SIG-M5 treated with dmso at 0.1 percent for 504 hours (cell line): ENCODE measurements at regions not wholly inside any gene's neighbourhood (a gene's known extent, or its start where the extent isn't known, plus 50 kb on each side); places are given as distances from the start of the nearest gene placed in this dataset.
"Not testable (repeated sequence)": the region's sequence is repeated elsewhere in the genome, so short reads cannot be mapped to it uniquely, and the experiment has no call there.

Source experiments
- DNase-seq: peaks from one replicate; lab custom pipeline; 2025; ENCODE audit not compliant: unreplicated experiment; lab: John Stamatoyannopoulos, UW

DNA sequence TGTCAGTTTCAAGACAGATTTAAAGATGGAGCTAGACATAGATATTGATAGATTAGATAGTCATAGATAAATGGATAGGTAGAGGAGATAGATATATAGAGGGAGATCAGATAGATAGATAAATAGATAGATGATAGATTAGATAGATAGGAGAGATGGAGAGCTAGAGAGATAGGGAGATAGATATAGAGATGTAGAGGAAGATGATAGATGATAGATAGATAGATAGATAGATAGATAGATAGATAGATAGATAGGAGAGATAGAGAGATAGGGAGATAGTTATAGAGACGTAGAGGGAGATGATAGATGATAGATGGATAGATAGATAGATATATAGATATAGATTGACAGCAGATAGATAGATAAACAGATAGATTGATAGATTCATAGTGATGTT lies 1038.8 kb upstream of the AUTS2 start:
- no peak for DNase-seq

DNA sequence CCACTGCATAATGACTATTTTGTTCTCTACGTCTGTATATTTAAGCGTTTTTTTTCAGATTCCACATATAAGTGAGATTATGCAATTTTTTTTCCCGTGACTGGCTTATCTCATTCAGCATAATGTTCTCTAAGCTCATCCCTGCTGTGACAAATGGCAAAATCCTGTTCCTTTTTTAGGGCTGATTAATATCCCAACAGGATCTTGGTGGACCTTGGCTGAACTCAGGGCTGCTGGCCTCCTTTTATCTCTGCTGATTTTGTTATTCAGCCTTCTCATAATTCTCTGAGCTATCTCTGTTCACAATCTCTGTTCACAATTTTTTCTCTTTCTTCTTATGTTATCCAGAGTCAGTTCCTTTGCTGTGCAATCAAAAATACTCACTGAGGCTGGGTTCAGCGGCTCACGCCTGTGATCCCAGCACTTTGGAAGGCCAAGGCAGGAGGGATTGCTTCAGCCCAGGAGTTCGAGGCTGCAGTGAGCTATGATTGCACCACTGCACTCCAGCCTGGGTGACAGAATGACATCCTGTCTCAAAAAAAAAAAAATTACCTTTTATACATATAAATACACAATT lies 1035.9 kb upstream of the AUTS2 start:
- DNase-seq: no peak

DNA sequence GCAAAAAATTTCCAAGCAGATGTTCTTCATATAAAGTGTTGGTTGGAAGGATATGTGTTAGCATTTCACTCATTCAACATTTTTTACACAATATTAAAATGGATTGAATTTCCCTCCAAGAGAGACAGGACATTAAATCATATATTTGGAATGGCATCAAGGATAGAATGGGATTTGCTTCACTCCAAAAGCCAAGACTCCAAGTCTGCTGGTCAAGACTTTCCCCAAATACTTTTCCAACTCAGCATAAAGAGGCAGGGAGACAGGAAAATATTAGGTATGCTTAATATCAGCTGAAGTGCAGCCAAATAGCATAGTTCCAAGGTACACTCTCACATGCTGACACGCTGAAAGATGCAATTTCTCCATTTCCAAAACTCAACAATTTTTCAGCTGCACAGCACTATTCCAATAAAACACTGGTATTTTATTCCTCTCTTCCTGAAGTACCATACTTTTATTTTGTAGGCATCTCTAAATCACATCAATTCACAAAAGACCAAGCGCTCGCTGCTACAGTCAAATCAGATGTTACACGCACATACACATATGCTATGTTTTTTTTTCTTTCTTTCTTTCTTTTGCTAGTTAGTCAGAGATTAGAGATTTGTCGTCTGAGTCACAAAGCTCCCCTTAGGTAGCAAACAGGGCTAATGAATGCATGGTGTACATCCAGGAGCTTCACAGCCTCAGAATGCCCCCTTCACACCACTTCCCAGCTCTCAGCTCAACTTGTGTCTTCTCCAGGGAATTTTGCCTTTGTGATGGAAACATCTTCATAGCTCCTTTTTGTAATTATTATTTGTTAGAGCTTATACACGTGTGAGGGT lies 1033.8 kb upstream of the AUTS2 start:
- no peak for DNase-seq

DNA sequence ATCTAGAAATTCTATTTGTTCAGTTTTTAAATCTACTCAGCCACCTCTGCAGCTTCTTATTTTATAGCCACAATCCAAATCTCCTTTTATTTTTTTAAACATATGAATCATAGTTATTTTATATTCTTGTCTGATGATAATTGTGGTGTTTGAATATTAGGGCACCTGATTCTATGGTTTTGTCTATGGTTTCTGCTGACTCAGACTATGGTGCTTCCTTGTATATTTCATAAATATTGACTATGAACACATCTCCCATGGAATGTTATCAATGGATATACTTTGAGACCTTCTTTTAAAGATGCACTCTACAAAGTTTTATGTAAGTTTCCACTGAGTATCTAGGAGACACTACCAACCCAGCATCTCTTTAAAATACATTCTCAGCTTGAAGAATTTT lies 1027.0 kb upstream of the AUTS2 start:
- no peak for DNase-seq

DNA sequence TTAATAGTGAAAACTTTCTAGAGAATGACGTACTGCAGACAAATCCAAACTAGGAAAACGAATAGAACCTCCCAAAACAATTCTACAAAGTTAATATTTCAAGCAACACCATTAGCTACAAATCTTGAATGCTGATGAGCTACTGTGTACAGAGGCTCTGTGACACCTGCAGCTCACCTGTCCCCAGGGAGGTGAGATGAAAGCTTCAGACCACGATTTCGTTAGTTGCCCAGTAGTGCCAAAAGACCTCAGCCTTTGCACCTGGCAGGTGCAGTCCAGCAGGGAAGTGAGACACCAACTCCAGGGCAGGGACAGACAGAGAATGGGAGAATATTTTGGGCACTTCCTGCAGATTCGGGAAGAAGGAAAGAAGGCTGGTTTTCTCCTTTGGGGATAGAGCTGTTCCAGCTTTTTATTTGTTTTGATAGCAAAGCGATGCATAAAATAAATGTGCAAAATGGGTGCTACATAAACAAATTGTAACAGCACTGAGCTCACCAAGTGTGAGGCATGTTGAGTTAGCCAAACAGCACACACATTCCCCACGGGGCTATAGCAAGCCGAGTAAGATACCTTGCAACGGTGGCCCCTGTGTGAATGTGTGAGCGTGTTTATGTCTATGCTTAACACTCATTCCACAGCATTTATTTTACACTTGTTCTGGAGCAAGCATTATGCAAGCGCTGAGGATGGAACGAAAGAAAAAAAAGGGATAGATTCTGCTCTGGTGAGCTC lies 1024.8 kb upstream of the AUTS2 start:
- DNase-seq: no peak

DNA sequence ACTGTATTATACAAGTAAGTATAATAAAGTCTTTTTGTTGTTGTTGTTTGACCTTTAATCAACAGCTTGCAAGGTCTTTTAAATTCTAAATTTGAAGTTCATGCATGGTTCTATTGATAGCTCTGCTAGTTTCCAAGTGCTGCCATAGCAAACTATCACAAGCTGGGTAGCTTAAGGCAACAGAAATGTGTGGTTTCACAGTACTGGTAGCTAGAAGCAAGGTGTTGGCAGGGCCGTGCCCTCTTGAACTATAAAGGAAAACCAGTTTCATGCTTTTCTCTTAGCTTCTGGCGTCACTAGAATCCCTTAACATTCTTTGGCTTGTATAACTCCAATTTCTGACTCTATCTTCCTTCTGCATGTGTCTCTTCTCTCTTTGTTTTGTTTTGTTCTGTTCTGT lies 1021.9 kb upstream of the AUTS2 start:
- DNase-seq: no peak

DNA sequence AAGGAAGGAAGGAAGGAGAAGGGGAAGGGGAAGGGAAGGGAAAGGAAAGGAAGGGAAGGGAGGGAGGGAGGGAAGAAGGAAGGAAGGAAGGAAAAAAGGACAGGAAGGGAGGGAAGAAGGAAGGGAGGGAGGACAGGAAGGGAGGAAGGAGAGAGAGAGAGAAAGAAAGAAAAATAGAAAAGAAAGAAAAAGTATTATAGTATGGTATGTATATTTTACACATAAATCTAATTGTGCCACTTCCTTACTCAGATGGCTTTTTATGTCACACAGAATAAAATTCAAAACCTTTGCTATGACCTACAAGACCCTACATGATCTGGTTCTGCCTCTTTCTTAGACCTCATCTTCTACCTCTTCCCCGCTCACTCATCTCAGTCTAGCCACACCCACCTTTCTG lies 1016.9 kb upstream of the AUTS2 start:
- no peak for DNase-seq

DNA sequence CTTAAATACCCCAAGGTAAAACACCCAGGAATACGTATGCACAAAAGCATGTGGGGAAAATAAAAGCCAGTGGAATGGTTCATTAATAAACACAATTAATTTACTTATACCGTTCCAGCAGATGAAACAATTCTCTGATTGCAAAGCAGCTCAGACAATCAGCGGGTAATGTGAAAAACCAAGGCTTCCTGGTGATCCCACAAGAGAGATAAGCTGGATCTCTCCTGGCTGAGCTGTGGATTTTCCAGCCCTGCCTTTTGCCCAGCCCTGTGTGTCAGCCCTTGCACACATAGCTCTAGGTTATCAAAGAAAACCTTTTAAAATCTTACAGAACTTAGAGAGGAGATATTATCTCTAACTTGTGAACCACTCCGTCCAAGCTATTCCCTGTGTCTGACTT lies 1010.7 kb upstream of the AUTS2 start:
- DNase-seq: no peak

DNA sequence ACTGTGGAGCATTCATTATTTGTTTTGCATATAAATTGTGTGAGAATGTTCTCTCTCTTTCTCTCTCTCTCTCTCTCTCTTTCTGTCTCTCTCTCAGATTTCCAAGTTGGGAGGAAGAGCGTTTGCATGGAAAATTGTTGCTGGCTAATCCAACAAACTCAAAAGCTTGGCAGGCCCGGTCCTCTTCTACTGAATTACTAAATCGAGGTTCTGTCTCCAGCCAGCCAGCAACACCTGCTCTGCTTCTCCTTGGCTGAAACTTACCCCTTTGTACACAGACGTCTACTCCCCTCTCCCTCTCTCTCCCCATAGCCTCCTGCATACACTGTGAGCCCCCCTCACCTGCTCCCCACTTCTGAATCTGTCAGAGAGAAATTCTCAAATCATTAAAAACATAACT lies 996.4 kb upstream of the AUTS2 start:
- no peak for DNase-seq

DNA sequence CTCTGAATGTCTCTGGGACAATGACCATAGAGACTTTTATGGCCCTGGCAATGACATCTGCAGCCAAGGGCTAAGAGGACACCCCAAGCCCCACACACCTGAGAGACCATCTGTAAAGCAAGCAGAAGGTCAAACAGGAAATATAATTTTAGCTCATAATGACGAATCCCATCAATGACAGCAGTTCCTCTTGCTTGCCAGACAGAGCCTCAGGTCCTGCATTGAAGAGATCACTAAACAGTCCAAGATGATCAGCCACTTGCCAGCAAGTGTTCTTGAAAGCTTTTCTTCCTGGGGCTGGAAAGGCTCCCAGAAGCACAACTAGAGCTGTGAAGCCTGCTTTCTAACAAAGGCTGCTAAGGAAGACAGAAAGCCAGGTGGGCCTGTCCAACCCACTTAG lies 993.7 kb upstream of the AUTS2 start:
- no peak for DNase-seq

DNA sequence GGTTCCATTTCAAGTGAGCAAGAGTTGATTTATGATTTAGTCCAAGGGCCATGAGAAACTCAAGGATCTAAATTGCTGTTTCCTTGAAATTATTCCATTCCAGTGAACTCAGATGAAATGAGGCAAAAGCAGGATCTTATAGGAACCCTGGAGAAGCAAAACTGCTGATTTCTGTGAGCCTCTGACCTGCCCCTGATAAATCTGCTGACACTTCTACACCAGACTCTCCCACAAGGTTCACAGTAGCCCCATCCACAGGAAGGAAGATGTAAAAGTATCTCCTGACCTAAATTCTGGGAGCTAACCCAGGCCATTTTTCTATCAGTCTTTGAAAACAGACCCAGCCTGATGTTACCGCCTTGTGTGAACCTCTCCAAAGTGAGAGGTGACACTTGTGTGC lies 987.6 kb upstream of the AUTS2 start:
- DNase-seq: no peak

DNA sequence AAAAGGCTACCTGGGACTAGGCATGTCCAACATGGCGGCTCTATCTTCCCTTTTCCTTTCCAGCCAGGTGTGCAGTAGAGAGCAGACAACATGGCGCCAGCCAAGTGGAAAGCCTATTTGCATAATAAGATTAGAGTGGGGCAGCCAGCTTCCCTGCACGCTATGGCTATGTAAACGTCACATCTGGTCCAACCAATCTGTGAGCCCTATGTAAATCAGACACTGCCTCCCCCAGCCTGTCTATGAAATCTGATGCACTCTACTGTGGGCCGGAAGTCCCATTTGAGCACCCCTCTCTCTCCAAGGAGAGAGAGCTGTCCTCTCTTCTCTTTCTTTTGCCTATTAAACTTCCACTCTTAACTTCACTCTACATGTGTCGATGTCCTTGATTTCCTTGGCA lies 984.9 kb upstream of the AUTS2 start:
- DNase-seq: no peak

DNA sequence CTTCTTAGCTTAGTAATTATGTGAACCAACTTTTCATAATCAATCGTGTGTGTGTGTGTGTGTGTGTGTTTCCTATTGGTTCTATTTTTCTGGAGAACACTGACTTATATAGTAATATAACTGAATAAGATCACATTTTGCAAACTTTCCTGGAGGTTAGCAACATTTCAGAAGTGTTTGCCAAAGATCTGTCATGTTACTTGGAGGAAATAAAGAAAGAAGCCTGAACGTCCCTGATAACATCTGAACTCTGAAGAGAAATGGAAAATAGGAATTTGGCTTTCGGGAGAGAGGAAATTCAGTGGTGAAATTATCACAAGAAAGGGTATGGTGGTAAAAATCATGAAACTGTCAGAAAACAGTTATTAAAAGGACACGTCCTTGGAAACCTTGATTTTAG lies 984.4 kb upstream of the AUTS2 start:
- no peak for DNase-seq

DNA sequence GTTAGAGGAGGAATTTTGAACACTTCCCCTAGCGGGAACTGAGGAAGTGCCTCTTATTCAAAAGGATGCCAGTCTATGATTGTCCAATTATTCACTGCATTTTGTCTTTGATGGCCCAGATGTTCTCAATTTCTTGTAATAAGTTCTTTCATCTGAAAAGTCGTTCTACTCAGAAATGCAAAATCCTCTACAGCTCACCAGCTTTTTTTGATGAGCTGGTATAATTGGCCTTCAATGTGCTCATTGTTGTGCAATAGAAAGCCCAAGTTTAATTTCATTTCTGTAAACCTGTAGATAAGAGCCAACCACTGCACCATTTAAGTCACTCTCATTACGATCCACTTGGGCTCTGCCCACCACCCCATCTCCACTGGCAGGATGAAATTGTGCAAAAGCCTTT lies 978.7 kb upstream of the AUTS2 start:
- no peak for DNase-seq

DNA sequence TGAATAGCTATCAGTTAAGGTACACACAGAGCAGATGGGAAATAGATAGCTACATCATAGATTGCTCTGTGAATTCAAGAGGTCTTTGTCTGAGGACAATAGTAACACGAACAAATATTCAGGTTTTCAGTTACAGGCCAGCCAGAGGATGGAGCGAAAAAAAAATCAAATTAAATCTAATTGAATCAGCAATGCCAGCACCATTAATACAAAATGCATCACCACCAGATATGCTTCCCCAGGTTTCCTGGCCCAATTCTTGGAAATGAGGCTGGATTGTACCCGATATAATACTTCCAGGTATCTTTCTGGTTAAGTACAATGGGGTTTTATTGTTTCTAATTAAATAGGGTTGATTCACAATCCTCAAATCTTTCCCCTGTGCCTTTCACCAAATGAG lies 975.8 kb upstream of the AUTS2 start:
- no peak for DNase-seq

DNA sequence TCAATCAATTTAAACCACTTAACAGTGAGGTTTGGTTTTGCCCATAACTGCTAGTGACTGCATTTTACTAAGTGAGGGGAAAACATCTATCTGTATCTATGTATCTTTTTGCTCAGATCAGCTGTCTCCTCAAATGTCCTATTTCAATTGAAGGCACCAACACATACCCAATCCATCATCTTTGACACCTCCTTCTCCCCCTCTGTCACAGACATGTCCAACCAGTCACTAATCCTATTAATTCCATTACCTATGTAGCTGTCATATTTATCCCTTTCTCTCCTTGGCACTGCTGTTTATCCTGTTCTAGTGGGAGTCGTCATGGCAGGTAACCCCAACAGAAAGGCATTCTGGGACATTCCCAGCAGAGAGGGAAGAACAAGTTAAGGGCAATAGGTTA lies 975.2 kb upstream of the AUTS2 start:
- DNase-seq: no peak

DNA sequence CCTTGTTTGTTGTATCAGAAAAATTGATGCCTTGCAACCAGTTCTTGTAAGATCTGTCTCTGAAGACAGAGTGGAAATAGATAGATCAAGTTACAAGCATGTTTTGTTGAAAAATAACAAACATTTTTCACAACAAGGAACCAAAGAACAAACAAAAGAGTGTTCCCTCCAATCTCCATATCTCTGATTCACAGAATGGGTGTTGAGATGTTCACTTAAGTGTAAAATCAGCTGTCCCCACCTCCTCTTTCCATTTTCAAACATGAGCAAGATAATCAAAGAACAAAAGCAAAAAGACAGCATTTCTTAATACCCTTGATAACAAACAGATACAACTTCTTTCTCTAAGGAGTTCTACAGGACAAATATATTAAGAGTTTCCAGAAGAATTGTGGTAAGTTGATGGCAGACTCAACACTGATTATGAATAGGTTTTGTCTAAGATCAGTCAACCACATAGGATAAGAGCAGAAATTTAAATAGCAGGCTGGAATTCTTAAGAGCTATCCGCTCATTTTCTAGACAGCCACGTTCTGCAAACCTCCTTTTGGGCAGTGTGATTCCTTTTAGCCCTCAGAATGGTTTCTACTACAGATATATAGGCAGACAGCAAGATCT lies 970.9 kb upstream of the AUTS2 start:
- no peak for DNase-seq

DNA sequence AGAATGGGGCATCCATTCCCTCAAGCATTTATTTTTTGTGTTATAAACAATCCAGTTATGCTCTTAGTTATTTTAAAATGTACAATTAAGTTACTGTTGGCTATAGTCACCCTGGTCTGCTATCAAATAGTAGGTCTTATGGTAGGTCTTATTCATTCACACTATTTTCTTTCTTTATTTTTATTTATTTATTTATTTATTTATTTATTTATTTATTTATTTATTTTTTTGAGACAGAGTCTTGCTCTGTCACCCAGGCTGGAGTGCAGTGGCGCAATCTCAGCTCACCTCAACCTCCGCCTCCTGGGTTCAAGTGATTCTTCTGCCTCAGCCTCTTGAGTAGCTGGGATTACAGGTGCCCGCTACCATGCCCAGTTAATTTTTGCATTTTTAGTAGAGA lies 967.4 kb upstream of the AUTS2 start:
- DNase-seq: not testable (repeated sequence)

DNA sequence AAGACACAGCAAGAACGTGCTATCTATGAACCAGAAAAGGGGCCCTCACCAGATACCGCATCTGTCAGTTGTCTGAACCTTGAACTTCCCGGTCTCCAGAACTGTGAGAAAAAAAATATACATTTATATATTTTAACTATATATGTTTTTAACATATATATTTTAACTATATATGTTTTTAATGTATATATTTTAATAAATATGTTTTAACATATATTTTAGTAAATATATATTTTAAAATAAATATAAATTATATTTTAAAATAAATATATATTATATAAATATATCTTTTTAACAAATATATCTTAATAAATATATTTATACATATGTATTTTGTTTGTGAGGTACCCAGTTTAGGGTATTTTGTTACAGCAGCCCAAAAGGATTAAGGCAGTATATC lies 958.2 kb upstream of the AUTS2 start:
- no peak for DNase-seq

DNA sequence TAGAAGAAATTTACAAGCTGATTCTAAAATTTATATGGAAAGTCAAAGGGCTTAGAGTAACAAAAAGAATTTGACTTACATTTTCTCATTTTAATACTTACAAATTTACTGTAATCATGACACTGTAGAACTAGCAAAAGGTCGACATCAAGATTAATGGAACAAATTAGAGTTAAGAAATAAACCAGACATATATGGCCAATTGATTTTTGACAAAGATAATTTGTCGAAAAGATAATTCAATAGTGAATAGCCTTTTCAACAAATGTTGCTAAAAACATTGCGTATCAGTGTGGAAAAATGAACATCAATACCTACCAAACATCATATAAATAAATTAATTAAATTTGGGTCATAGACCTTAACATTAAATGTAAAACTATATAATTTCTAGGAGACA lies 955.5 kb upstream of the AUTS2 start:
- DNase-seq: no peak

DNA sequence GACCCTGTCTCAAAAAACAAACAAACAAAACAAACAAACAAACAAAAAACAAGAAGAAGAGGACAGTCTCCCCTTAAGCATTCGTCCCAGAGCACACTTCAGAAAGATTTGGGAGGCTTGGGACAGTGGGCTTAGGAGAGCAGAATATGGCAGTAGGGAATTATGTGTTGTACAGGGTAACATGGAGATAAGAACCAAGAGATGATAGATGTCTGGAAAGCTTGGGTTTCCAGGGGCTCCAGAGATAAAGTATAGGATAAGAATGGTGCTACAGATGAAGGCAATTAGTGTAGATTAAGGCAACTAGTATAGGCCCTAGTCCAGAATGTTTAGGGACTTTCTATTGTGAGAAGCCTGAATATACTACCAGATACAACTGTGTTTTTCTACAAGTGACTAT lies 934.9 kb upstream of the AUTS2 start:
- no peak for DNase-seq

DNA sequence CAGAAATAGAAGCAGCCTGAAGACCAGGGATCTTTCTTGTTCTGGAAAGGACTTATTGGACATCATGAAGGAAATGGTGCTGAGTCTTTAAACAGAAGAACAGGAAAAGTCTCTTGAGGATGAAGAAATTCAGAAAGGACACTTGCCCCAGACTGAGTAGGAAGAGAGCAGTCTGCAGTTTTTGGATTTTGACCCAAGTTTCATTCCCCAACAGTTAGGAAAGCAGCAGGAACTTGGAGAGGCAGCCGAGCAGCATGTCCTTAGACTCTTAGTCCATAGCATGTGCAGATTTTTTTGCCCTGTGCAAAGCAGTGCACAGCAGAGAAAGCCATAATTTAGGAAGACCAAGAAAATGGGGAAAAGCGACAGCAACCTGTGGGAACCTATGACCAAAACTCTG lies 927.2 kb upstream of the AUTS2 start:
- DNase-seq: no peak
